Superior temporal gyrus (tissue), 1 donor: ENCODE measurements at regions not wholly inside any gene's neighbourhood (a gene's known extent, or its start where the extent isn't known, plus 50 kb on each side); places are given as distances from the start of the nearest gene placed in this dataset.
"Not testable (repeated sequence)": the region's sequence is repeated elsewhere in the genome, so short reads cannot be mapped to it uniquely, and the experiment has no call there.

ENCODE experiments used
- DNase-seq: peaks from one replicate; pipeline ENCODE4 v3.0.0-alpha.2; 2016; ENCODE audit errors: extremely low spot score

GRCh38 chr2:11072550-11072949, 82.7 kb upstream of the SLC66A3 start:
- DNase-seq: no peak

- DNase-seq: no peak
These were observed 82.0 kb upstream of the SLC66A3 start for GRCh38 chr2:11073251-11073650.

GRCh38 chr2:11073776-11074175, 81.5 kb upstream of the SLC66A3 start:
- DNase-seq: no peak

GRCh38 chr2:11074246-11074820, 80.9 kb upstream of the SLC66A3 start:
- DNase-seq: no peak

GRCh38 chr2:11075221-11075620, 80.0 kb upstream of the SLC66A3 start:
- no peak for DNase-seq

GRCh38 chr2:11077411-11077810, 77.9 kb upstream of the SLC66A3 start:
- DNase-seq: no peak

GRCh38 chr2:11079136-11079824, 76.0 kb upstream of the SLC66A3 start:
- DNase-seq: no peak

GRCh38 chr2:11080253-11081115, 74.8 kb upstream of the SLC66A3 start:
- DNase-seq: peak; percentile 48

- no peak for DNase-seq
These were observed 72.4 kb upstream of the SLC66A3 start for GRCh38 chr2:11082880-11083279.

GRCh38 chr2:11088821-11089220, 66.4 kb upstream of the SLC66A3 start:
- DNase-seq: not testable (repeated sequence)

GRCh38 chr2:11090187-11090586, 65.1 kb upstream of the SLC66A3 start:
- no peak for DNase-seq

- no peak for DNase-seq
These were observed 62.4 kb upstream of the SLC66A3 start for GRCh38 chr2:11092701-11093335.

GRCh38 chr2:11093467-11093866, 61.8 kb upstream of the SLC66A3 start:
- DNase-seq: no peak

GRCh38 chr2:11094021-11094810, 61.1 kb upstream of the SLC66A3 start:
- DNase-seq: no peak

- no peak for DNase-seq
These were observed 58.7 kb upstream of the SLC66A3 start for GRCh38 chr2:11096591-11096990.

GRCh38 chr2:11097038-11097720, 58.1 kb upstream of the SLC66A3 start:
- DNase-seq: no peak

- no peak for DNase-seq
These were observed 57.3 kb upstream of the SLC66A3 start for GRCh38 chr2:11097854-11098387.

GRCh38 chr2:11099122-11100065, 55.9 kb upstream of the SLC66A3 start:
- no peak for DNase-seq

GRCh38 chr2:11100130-11100529, 55.1 kb upstream of the SLC66A3 start:
- DNase-seq: no peak
